HCT116 (cell line): ENCODE measurements at regions not wholly inside any gene's neighbourhood (a gene's known extent, or its start where the extent isn't known, plus 50 kb on each side); places are given as distances from the start of the nearest gene placed in this dataset.
A peak's percentile ranks its signal among the peaks of the same experiment; 100 is the strongest.

Experiments used
- ATAC-seq: fragments of 200-7000 bp; cut with Tn5 transposase; 2 replicates; pipeline ENCODE4 v1.9.1; 2020; ENCODE audit warnings: mild to moderate bottlenecking, moderate library complexity
- BruUV-seq: library from RNA; stranded (reverse); fragments of 400-500 nt; replicated peaks from 2 replicates; lab custom pipeline; 2021; lab: Mats Ljungman, UMichigan
- CTCF ChIA-PET: fragments of 300-600 bp; sonication (Branson Sonifier 250); formaldehyde crosslinking; loops from one replicate; lab custom pipeline; 2021; ENCODE audit warnings: antibody characterized with exemption; lab: Charles Lee
- POLR2A ChIA-PET: fragments of 300-600, 350-600 bp; sonication (Branson Sonifier 250); formaldehyde crosslinking; loops from one replicate; lab custom pipeline; 2021; ENCODE audit warnings: antibody characterized with exemption; lab: Charles Lee
- RAD21 ChIA-PET, 2 experiments: fragments of 300-600 bp; sonication (Branson Sonifier 250); formaldehyde crosslinking; loops; one replicate each; lab custom pipeline; 2023; ENCODE audit warnings: low total read pairs in 2 of 2; ENCODE audit not compliant: uncharacterized antibody in 2 of 2, unreplicated experiment in 2 of 2, low non-redundant PET in 1 of 2; lab: Charles Lee
- DNase-seq: peaks from one replicate; pipeline ENCODE4 v3.0.0-alpha.2; 2010; ENCODE audit warnings: low read depth, low spot score
- H2AFZ ChIP-seq: fragments of 200-600 bp; shearing (Covaris generic), sonication (generic); 2 replicates; pipeline ENCODE4 v1.6.1; 2017; ENCODE audit warnings: low read depth, mixed run types, mixed read lengths, antibody characterized with exemption, low read length; ENCODE audit not compliant: poor library complexity, severe bottlenecking
- H3K27ac ChIP-seq: 2 replicates; pipeline ENCODE4 v1.5.1; 2012; ENCODE audit warnings: low read depth, low read length
- H3K27me3 ChIP-seq: fragments of 200-600 bp; sonication (generic); 2 replicates; pipeline ENCODE4 v1.6.1; 2016; ENCODE audit warnings: mixed run types, low read length, mixed read lengths; ENCODE audit not compliant: insufficient read depth
- H3K36me3 ChIP-seq, 2 experiments: fragments of 200-500 bp in 1 of 2; fragments of 200-600 bp in 1 of 2; sonication (Bioruptor generic) in 1 of 2; sonication (generic) in 1 of 2; 2 replicates each; pipeline versions ENCODE4 v1.5.1 to v1.6.1; 2014 to 2016; ENCODE audit warnings: low read length in 2 of 2, inconsistent platforms in 1 of 2, mixed read lengths in 1 of 2, mixed run types in 1 of 2; ENCODE audit not compliant: insufficient read depth in 2 of 2, control insufficient read depth in 1 of 2
- H3K4me1 ChIP-seq, 2 experiments: fragments of 200-600 bp in 1 of 2; sonication (generic) in 1 of 2; 2 replicates each; pipeline versions ENCODE4 v1.5.1 to v1.6.1; 2012 to 2017; ENCODE audit warnings: low read length in 2 of 2, inconsistent platforms in 1 of 2, mild to moderate bottlenecking in 1 of 2, mixed read lengths in 1 of 2, mixed run types in 1 of 2, moderate library complexity in 1 of 2; ENCODE audit not compliant: insufficient read depth in 2 of 2, control insufficient read depth in 1 of 2
- H3K4me2 ChIP-seq: fragments of 200-600 bp; sonication (generic); 2 replicates; pipeline ENCODE4 v1.6.1; 2017; ENCODE audit warnings: mixed run types, low read length, mixed read lengths
- H3K4me3 ChIP-seq, 2 experiments: fragments of 200-600 bp in 1 of 2; sonication (generic) in 1 of 2; replicated peaks in 1 of 2; 2 replicates each; pipeline ENCODE4 v1.5.1; 2011 to 2016; ENCODE audit warnings: low read length in 2 of 2, control low read depth in 1 of 2, low read depth in 1 of 2, mild to moderate bottlenecking in 1 of 2, mixed read lengths in 1 of 2, mixed run types in 1 of 2
- H3K79me2 ChIP-seq: fragments of 200-600 bp; sonication (generic); 2 replicates; pipeline ENCODE4 v1.6.1; 2017; ENCODE audit warnings: mild to moderate bottlenecking, mixed run types, low read length, moderate library complexity, mixed read lengths; ENCODE audit not compliant: insufficient read depth
- H3K9ac ChIP-seq: fragments of 200-600 bp; sonication (generic); 2 replicates; pipeline ENCODE4 v1.6.1; 2016; ENCODE audit warnings: low read length, mixed read lengths
- H3K9me2 ChIP-seq: fragments of 200-600 bp; sonication (generic), shearing (Covaris generic); 2 replicates; pipeline ENCODE4 v1.6.1; 2017; ENCODE audit warnings: mixed run types, mild to moderate bottlenecking, moderate library complexity; ENCODE audit not compliant: insufficient read depth
- H3K9me3 ChIP-seq, 2 experiments: fragments of 200-500 bp in 1 of 2; fragments of 200-600 bp in 1 of 2; sonication (Bioruptor generic) in 1 of 2; sonication (generic) in 1 of 2; 2 replicates each; pipeline ENCODE4 v1.6.1; 2014 to 2017; ENCODE audit warnings: low read length in 2 of 2, mixed read lengths in 2 of 2, inconsistent platforms in 1 of 2, low read depth in 1 of 2, mild to moderate bottlenecking in 1 of 2, mixed run types in 1 of 2, moderate library complexity in 1 of 2; ENCODE audit not compliant: control insufficient read depth in 1 of 2, insufficient read depth in 1 of 2
- H4K20me1 ChIP-seq: fragments of 200-600 bp; sonication (generic), shearing (Covaris generic); 2 replicates; pipeline ENCODE4 v1.6.1; 2017; ENCODE audit warnings: mixed run types, mild to moderate bottlenecking, moderate library complexity; ENCODE audit not compliant: insufficient read depth
- ATF3 ChIP-seq: IDR thresholded peaks from 2 replicates; pipeline ENCODE4 v1.6.1; 2012
- CBX3 ChIP-seq: IDR thresholded peaks from 2 replicates; pipeline ENCODE4 v1.6.1; 2012; ENCODE audit warnings: low read depth
- CTCF ChIP-seq, 3 experiments: fragments of 200-600 bp in 1 of 3; sonication (generic) in 1 of 3; IDR thresholded peaks in 2 of 3; conservative IDR thresholded peaks in 1 of 3; 2 replicates each; pipeline ENCODE4 v1.5.1; 2012 to 2017; ENCODE audit warnings: low read depth in 2 of 3, low read length in 2 of 3, antibody characterized with exemption in 1 of 3, borderline replicate concordance in 1 of 3, control low read depth in 1 of 3, mild to moderate bottlenecking in 1 of 3, mixed read lengths in 1 of 3, mixed run types in 1 of 3, moderate library complexity in 1 of 3; ENCODE audit not compliant: insufficient read depth in 1 of 3
- EGR1 ChIP-seq: IDR thresholded peaks from 2 replicates; pipeline ENCODE4 v1.6.1; 2012; ENCODE audit warnings: low read depth
- EZH2phosphoT487 ChIP-seq: fragments of 200-600 bp; IDR thresholded peaks from 2 replicates; pipeline ENCODE4 v1.6.1; 2018; ENCODE audit warnings: antibody characterized with exemption, borderline replicate concordance
- FOSL1 ChIP-seq: IDR thresholded peaks from 2 replicates; pipeline ENCODE4 v1.6.1; 2012; ENCODE audit warnings: low read depth
- JUND ChIP-seq: IDR thresholded peaks from 2 replicates; pipeline ENCODE4 v1.6.1; 2012
- POLR2AphosphoS5 ChIP-seq: IDR thresholded peaks from 2 replicates; pipeline ENCODE4 v1.6.1; 2011; ENCODE audit warnings: mild to moderate bottlenecking, low read depth, low read length, moderate library complexity
- RAD21 ChIP-seq: IDR thresholded peaks from 2 replicates; pipeline ENCODE4 v1.6.1; 2012; ENCODE audit warnings: low read depth, mild to moderate bottlenecking
- SP1 ChIP-seq: IDR thresholded peaks from 2 replicates; pipeline ENCODE4 v1.6.1; 2012; ENCODE audit warnings: low read depth
- SRF ChIP-seq: IDR thresholded peaks from 2 replicates; pipeline ENCODE4 v1.6.1; 2012; ENCODE audit warnings: low read depth
- ZBTB33 ChIP-seq: IDR thresholded peaks from 2 replicates; pipeline ENCODE4 v1.6.1; 2011; ENCODE audit warnings: mild to moderate bottlenecking, low read length, moderate library complexity; ENCODE audit not compliant: insufficient replicate concordance; ENCODE audit errors: extremely low read depth
- ZFX ChIP-seq: fragments of 450-650 bp; IDR thresholded peaks from 2 replicates; pipeline ENCODE4 v1.6.1; 2017
- ZNF274 ChIP-seq: fragments of 200-500 bp; sonication (Bioruptor generic); IDR thresholded peaks from 2 replicates; pipeline ENCODE4 v1.6.1; 2014; ENCODE audit warnings: mild to moderate bottlenecking, low read depth, low read length, inconsistent platforms
- intact Hi-C: fragments of 100-400 bp; cut with micrococcal nuclease; formaldehyde crosslinking; loops from 2 replicates; pipeline ENCODE4 v1.10.0; 2022

- CTCF ChIA-PET = no interaction called here
- H3K4me3 ChIP-seq = no peak overlapping the region
Observed at GRCh38 chr14:97095269-97095668, 298.1 kb downstream of the VRK1 start.

GRCh38 chr14:97097296-97097695 is 300.1 kb downstream of the VRK1 start:
- Histone ChIP-seq H3K4me2 (no peak overlapping the region), H3K79me2 (no peaks in the 10 kb centered on the region), H4K20me1 (no peaks in the 10 kb centered on the region), H2AFZ (no peak overlapping the region), H3K9ac (no peak overlapping the region), H3K27me3 (no peaks in the 10 kb centered on the region), H3K36me3 (no peaks in the 10 kb centered on the region), H3K27ac (no peak overlapping the region), H3K9me2 (no peaks in the 10 kb centered on the region), H3K4me1 (no peaks in the 10 kb centered on the region), H3K9me3 (no peaks in the 10 kb centered on the region), H3K4me3 (no peak overlapping the region)
- no peak for ATAC-seq
- intact Hi-C loops = no loop called here
- ChIA-PET POLR2A (no interaction called here), CTCF (interaction anchor here (1.4 kb wide), 1 partner anchor 9 kb away, joined by 3 read pairs; no protein-coding TSS in a partner anchor), RAD21 (no interaction called here)
- BruUV-seq = no TSS peak
- DNase-seq = no peak
- TF ChIP-seq POLR2AphosphoS5 = no peak
- no peak for TF ChIP-seq SP1
- TF ChIP-seq RAD21 = no peak
- no peak for TF ChIP-seq ZFX
- no peak for TF ChIP-seq ZBTB33
- TF ChIP-seq FOSL1 = no peak
- no peak for TF ChIP-seq CBX3
- TF ChIP-seq EGR1 = no peak
- no peak for TF ChIP-seq EZH2phosphoT487
- TF ChIP-seq JUND = no peak
- no peak for TF ChIP-seq ATF3
- TF ChIP-seq SRF = no peak

More at GRCh38 chr14:97095269-97095668, 298.1 kb downstream of the VRK1 start:
- no TSS peak for BruUV-seq
- no peak overlapping the region for H3K9ac ChIP-seq
- TF ChIP-seq ZNF274 (no peak), CTCF (IDR thresholded peaks at IDR 0.05 in 2 of 3, conservative IDR thresholded peaks at IDR 0.05 in 1 of 3; ENCODE audit: borderline replicate concordance in 1 of 3, insufficient read depth in 1 of 3, low read depth in 2 of 3, low read length in 2 of 3) (peak in 1 of 3 experiments; percentile 3; a peak in 1 of 6 replicates)
- no peaks in the 10 kb centered on the region for H3K27me3 ChIP-seq
- no peaks in the 10 kb centered on the region for H4K20me1 ChIP-seq
- intact Hi-C loops = no loop called here
- H3K79me2 ChIP-seq = no peaks in the 10 kb centered on the region
- no peaks in the 10 kb centered on the region for H3K9me2 ChIP-seq
- no peak overlapping the region for H2AFZ ChIP-seq
- DNase-seq (no peak), ATAC-seq (no peak)
- H3K9me3 ChIP-seq = no peaks in the 10 kb centered on the region
- ChIA-PET POLR2A (interaction anchor here (1.3 kb wide), 1 partner anchor 12 kb away, joined by 5 read pairs; no protein-coding TSS in a partner anchor), RAD21 (no interaction called here)
- H3K4me1 ChIP-seq = no peaks in the 10 kb centered on the region
- no peak overlapping the region for H3K27ac ChIP-seq
- no peak overlapping the region for H3K4me2 ChIP-seq
- no peaks in the 10 kb centered on the region for H3K36me3 ChIP-seq
